IMR-90 (cell line): ENCODE measurements at regions not wholly inside any gene's neighbourhood (a gene's known extent, or its start where the extent isn't known, plus 50 kb on each side); places are given as distances from the start of the nearest gene placed in this dataset.

Experiments
- CEBPB ChIP-seq: IDR thresholded peaks from 2 replicates; pipeline ENCODE4 v1.6.1; 2012; ENCODE audit warnings: low read depth, low read length, improper control_type of control experiment
- CHD1 ChIP-seq: IDR thresholded peaks from 2 replicates; pipeline ENCODE4 v1.6.1; 2012; ENCODE audit warnings: low read depth, low read length, improper control_type of control experiment
- ELK1 ChIP-seq: fragments of 150-350 bp; IDR thresholded peaks from 2 replicates; pipeline ENCODE4 v1.6.1; 2016; ENCODE audit warnings: low read depth, mild to moderate bottlenecking, low read length, moderate library complexity, borderline replicate concordance
- FOS ChIP-seq: fragments of 150-350 bp; IDR thresholded peaks from 2 replicates; pipeline ENCODE4 v1.6.1; 2016; ENCODE audit warnings: low read depth, low read length
- MAFK ChIP-seq: IDR thresholded peaks from 2 replicates; pipeline ENCODE4 v1.6.1; 2012; ENCODE audit warnings: low read depth, low read length, improper control_type of control experiment
- MXI1 ChIP-seq: IDR thresholded peaks from 2 replicates; pipeline ENCODE4 v1.6.1; 2012; ENCODE audit warnings: low read depth, mild to moderate bottlenecking, low read length, moderate library complexity, borderline replicate concordance
- NFE2L2 ChIP-seq: fragments of 150-350 bp; IDR thresholded peaks from 2 replicates; pipeline ENCODE4 v1.6.1; 2016; ENCODE audit warnings: low read depth, mild to moderate bottlenecking, low read length
- POLR2A ChIP-seq: IDR thresholded peaks from 2 replicates; pipeline ENCODE4 v1.6.1; 2012; ENCODE audit warnings: mild to moderate bottlenecking, low read depth, low read length
- RAD21 ChIP-seq: IDR thresholded peaks from 2 replicates; pipeline ENCODE4 v1.6.1; 2012; ENCODE audit warnings: low read length, improper control_type of control experiment
- RCOR1 ChIP-seq: IDR thresholded peaks from 2 replicates; pipeline ENCODE4 v1.6.1; 2012; ENCODE audit warnings: mild to moderate bottlenecking, low read length, improper control_type of control experiment; ENCODE audit not compliant: insufficient replicate concordance
- RFX5 ChIP-seq: IDR thresholded peaks from 2 replicates; pipeline ENCODE4 v1.8.0; 2012; ENCODE audit warnings: low read depth, mild to moderate bottlenecking, low read length, moderate library complexity
- SMC3 ChIP-seq: fragments of 150-350 bp; IDR thresholded peaks from 2 replicates; pipeline ENCODE4 v1.6.1; 2016; ENCODE audit warnings: low read depth, mild to moderate bottlenecking, antibody characterized with exemption, low read length, moderate library complexity
- TF ChIP-seq, protein P1 (sequence below): fragments of 150-350 bp; IDR thresholded peaks from 2 replicates; pipeline ENCODE4 v1.6.1; 2017; ENCODE audit warnings: mild to moderate bottlenecking, antibody characterized with exemption, low read length, low read depth
- TF ChIP-seq, protein P2 (sequence below): conservative IDR thresholded peaks from 2 replicates; pipeline ENCODE4 v1.5.1; 2012; ENCODE audit warnings: mild to moderate bottlenecking, low read depth, low read length, improper control_type of control experiment

GRCh38 chr14:106872611-106873446 is 1346.4 kb downstream of the TMEM121 start:
- TF ChIP-seq, protein P1, sequence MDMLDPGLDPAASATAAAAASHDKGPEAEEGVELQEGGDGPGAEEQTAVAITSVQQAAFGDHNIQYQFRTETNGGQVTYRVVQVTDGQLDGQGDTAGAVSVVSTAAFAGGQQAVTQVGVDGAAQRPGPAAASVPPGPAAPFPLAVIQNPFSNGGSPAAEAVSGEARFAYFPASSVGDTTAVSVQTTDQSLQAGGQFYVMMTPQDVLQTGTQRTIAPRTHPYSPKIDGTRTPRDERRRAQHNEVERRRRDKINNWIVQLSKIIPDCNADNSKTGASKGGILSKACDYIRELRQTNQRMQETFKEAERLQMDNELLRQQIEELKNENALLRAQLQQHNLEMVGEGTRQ: no peak
- TF ChIP-seq ELK1: no peak
- no peak for TF ChIP-seq FOS
- TF ChIP-seq, protein P2, sequence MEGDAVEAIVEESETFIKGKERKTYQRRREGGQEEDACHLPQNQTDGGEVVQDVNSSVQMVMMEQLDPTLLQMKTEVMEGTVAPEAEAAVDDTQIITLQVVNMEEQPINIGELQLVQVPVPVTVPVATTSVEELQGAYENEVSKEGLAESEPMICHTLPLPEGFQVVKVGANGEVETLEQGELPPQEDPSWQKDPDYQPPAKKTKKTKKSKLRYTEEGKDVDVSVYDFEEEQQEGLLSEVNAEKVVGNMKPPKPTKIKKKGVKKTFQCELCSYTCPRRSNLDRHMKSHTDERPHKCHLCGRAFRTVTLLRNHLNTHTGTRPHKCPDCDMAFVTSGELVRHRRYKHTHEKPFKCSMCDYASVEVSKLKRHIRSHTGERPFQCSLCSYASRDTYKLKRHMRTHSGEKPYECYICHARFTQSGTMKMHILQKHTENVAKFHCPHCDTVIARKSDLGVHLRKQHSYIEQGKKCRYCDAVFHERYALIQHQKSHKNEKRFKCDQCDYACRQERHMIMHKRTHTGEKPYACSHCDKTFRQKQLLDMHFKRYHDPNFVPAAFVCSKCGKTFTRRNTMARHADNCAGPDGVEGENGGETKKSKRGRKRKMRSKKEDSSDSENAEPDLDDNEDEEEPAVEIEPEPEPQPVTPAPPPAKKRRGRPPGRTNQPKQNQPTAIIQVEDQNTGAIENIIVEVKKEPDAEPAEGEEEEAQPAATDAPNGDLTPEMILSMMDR: no peak
- no peak for TF ChIP-seq CEBPB
- TF ChIP-seq RAD21: no peak
- TF ChIP-seq MXI1: no peak
- TF ChIP-seq RCOR1: no peak
- TF ChIP-seq RFX5: no peak
- no peak for TF ChIP-seq POLR2A
- no peak for TF ChIP-seq NFE2L2
- no peak for TF ChIP-seq MAFK
- TF ChIP-seq SMC3: no peak
- TF ChIP-seq CHD1: no peak
